HEK293 (cell line): ENCODE measurements at regions not wholly inside any gene's neighbourhood (a gene's known extent, or its start where the extent isn't known, plus 50 kb on each side); places are given as distances from the start of the nearest gene placed in this dataset.

ENCODE experiments used
- CTCF ChIA-PET: fragments of 350-600 bp; formaldehyde crosslinking; extraction: SDS; loops from one replicate; lab custom pipeline; 2021; ENCODE audit warnings: antibody characterized with exemption; lab: Yijun Ruan, JAX
- POLR2A ChIA-PET: fragments of 300-600 bp; formaldehyde crosslinking; extraction: SDS; loops from one replicate; lab custom pipeline; 2020; ENCODE audit warnings: antibody characterized with exemption, inconsistent platforms; lab: Yijun Ruan, JAX
- H3K27ac ChIP-seq: fragments of 200-500 bp; sonication (Bioruptor generic); 2 replicates; pipeline ENCODE4 v1.5.1; 2014; ENCODE audit warnings: low read depth, low read length, control low read depth, inconsistent platforms; ENCODE audit errors: extremely low read depth
- H3K36me3 ChIP-seq, 2 experiments: fragments of 200-500 bp in 1 of 2; sonication (Bioruptor generic) in 1 of 2; 1 replicate in 1 of 2; 2 replicates in 1 of 2; pipeline ENCODE4 v1.5.1; 2014 to 2017; ENCODE audit warnings: inconsistent platforms in 2 of 2, low read length in 2 of 2; ENCODE audit not compliant: control insufficient read depth in 2 of 2, insufficient read depth in 1 of 2
- H3K4me1 ChIP-seq: fragments of 200-500 bp; sonication (Bioruptor generic); 2 replicates; pipeline ENCODE4 v1.5.1; 2014; ENCODE audit warnings: mild to moderate bottlenecking, low read length, inconsistent platforms; ENCODE audit not compliant: control insufficient read depth, insufficient read depth
- H3K4me3 ChIP-seq: 2 replicates; pipeline ENCODE4 v1.5.1; 2011; ENCODE audit warnings: low read depth, mild to moderate bottlenecking, control low read depth, low read length, moderate library complexity
- H3K9me3 ChIP-seq: fragments of 200-500 bp; sonication (Bioruptor generic); 2 replicates; pipeline ENCODE4 v1.5.1; 2014; ENCODE audit warnings: low read depth, low read length, inconsistent platforms; ENCODE audit not compliant: control insufficient read depth, insufficient read depth
- GLI2 ChIP-seq: fragments of 450-650 bp; formaldehyde crosslinking; IDR thresholded peaks from 2 replicates; pipeline ENCODE4; 2017; ENCODE audit warnings: missing biosample characterization, missing genetic modification characterization, low read depth, borderline replicate concordance
- HOXD13 ChIP-seq: sonication (generic); formaldehyde crosslinking; IDR thresholded peaks from 2 replicates; pipeline ENCODE4 v1.8.0; 2022; ENCODE audit warnings: missing genetic modification reagents, borderline replicate concordance
- MEIS1 ChIP-seq: sonication (generic); formaldehyde crosslinking; IDR thresholded peaks from 2 replicates; pipeline ENCODE4 v1.8.1; 2022; ENCODE audit warnings: missing genetic modification reagents, mild to moderate bottlenecking, borderline replicate concordance
- PRDM1 ChIP-seq: fragments of 450-650 bp; formaldehyde crosslinking; IDR thresholded peaks from 2 replicates; pipeline ENCODE4; 2016; ENCODE audit warnings: missing biosample characterization, missing genetic modification characterization
- ZBTB21 ChIP-seq: fragments of 450-650 bp; formaldehyde crosslinking; IDR thresholded peaks from 2 replicates; pipeline ENCODE4 v1.5.1; 2017; ENCODE audit warnings: missing biosample characterization, missing genetic modification characterization
- ZBTB48 ChIP-seq: fragments of 450-650 bp; formaldehyde crosslinking; IDR thresholded peaks from 2 replicates; pipeline ENCODE4 v1.5.1; 2016; ENCODE audit warnings: missing biosample characterization, missing genetic modification characterization
- ZNF112 ChIP-seq: fragments of 450-650 bp; formaldehyde crosslinking; IDR thresholded peaks from 2 replicates; pipeline ENCODE4 v1.5.0; 2017; ENCODE audit warnings: missing biosample characterization, missing genetic modification characterization
- ZNF121 ChIP-seq: fragments of 450-650 bp; formaldehyde crosslinking; IDR thresholded peaks from 2 replicates; pipeline ENCODE4 v1.5.1; 2016; ENCODE audit warnings: missing biosample characterization, missing genetic modification characterization
- ZNF133 ChIP-seq: fragments of 450-650 bp; formaldehyde crosslinking; IDR thresholded peaks from 2 replicates; pipeline ENCODE4 v1.5.1; 2016; ENCODE audit warnings: missing biosample characterization, missing genetic modification characterization
- ZNF16 ChIP-seq: fragments of 450-650 bp; formaldehyde crosslinking; IDR thresholded peaks from 2 replicates; pipeline ENCODE4 v1.5.1; 2016; ENCODE audit warnings: low read depth, missing biosample characterization, missing genetic modification characterization
- ZNF221 ChIP-seq: fragments of 450-650 bp; formaldehyde crosslinking; IDR thresholded peaks from 2 replicates; pipeline ENCODE4 v1.5.1; 2017; ENCODE audit warnings: missing biosample characterization, missing genetic modification characterization, borderline replicate concordance
- ZNF366 ChIP-seq: fragments of 450-650 bp; formaldehyde crosslinking; conservative IDR thresholded peaks from 2 replicates; pipeline ENCODE4 v1.5.1; 2016; ENCODE audit warnings: missing biosample characterization, missing genetic modification characterization
- ZNF529 ChIP-seq: fragments of 450-650 bp; formaldehyde crosslinking; IDR thresholded peaks from 2 replicates; pipeline ENCODE4 v1.5.1; 2017; ENCODE audit warnings: missing genetic modification characterization, missing biosample characterization; ENCODE audit not compliant: insufficient replicate concordance
- ZNF596 ChIP-seq: fragments of 450-650 bp; IDR thresholded peaks from 2 replicates; pipeline ENCODE4 v1.5.0; 2018; ENCODE audit warnings: missing biosample characterization, mild to moderate bottlenecking, missing genetic modification characterization, moderate library complexity
- ZNF600 ChIP-seq: fragments of 450-650 bp; formaldehyde crosslinking; IDR thresholded peaks from 2 replicates; pipeline ENCODE4 v1.5.1; 2016; ENCODE audit warnings: missing biosample characterization, missing genetic modification characterization
- ZNF626 ChIP-seq: fragments of 450-650 bp; sonication (Bioruptor Pico); formaldehyde crosslinking; IDR thresholded peaks from 2 replicates; pipeline ENCODE4 v1.5.1; 2018; ENCODE audit warnings: missing biosample characterization, missing genetic modification characterization, inconsistent platforms
- ZNF629 ChIP-seq: fragments of 450-650 bp; formaldehyde crosslinking; IDR thresholded peaks from 2 replicates; pipeline ENCODE4 v1.5.1; 2017; ENCODE audit warnings: missing biosample characterization, missing genetic modification characterization
- ZNF677 ChIP-seq: fragments of 450-650 bp; IDR thresholded peaks from 2 replicates; pipeline ENCODE4 v1.5.0; 2018; ENCODE audit warnings: missing biosample characterization, mild to moderate bottlenecking, missing genetic modification characterization, moderate library complexity
- ZNF792 ChIP-seq: fragments of 450-650 bp; formaldehyde crosslinking; IDR thresholded peaks from 2 replicates; pipeline ENCODE4 v1.5.1; 2016; ENCODE audit warnings: missing biosample characterization, missing genetic modification characterization
- ZNF830 ChIP-seq: fragments of 450-650 bp; IDR thresholded peaks from 2 replicates; pipeline ENCODE4 v1.5.0; 2018; ENCODE audit warnings: missing biosample characterization, missing genetic modification characterization, low read depth, mild to moderate bottlenecking, moderate library complexity
- TF ChIP-seq, protein P1 (sequence below): fragments of 450-650 bp; formaldehyde crosslinking; IDR thresholded peaks from 2 replicates; pipeline ENCODE4 v1.5.1; 2016; ENCODE audit warnings: missing biosample characterization, missing genetic modification characterization, low read depth
- TF ChIP-seq, protein P2 (sequence below): fragments of 450-650 bp; formaldehyde crosslinking; IDR thresholded peaks from 2 replicates; pipeline ENCODE4 v1.5.1; 2016; ENCODE audit warnings: missing biosample characterization, missing genetic modification characterization, borderline replicate concordance
- TF ChIP-seq, protein P3 (sequence below): fragments of 450-650 bp; formaldehyde crosslinking; IDR thresholded peaks from 2 replicates; pipeline ENCODE4 v1.5.1; 2017; ENCODE audit warnings: missing biosample characterization, missing genetic modification characterization
- TF ChIP-seq, protein P4 (sequence below): fragments of 450-650 bp; formaldehyde crosslinking; IDR thresholded peaks from 2 replicates; pipeline ENCODE4 v1.5.1; 2017; ENCODE audit warnings: missing biosample characterization, missing genetic modification characterization

DNA sequence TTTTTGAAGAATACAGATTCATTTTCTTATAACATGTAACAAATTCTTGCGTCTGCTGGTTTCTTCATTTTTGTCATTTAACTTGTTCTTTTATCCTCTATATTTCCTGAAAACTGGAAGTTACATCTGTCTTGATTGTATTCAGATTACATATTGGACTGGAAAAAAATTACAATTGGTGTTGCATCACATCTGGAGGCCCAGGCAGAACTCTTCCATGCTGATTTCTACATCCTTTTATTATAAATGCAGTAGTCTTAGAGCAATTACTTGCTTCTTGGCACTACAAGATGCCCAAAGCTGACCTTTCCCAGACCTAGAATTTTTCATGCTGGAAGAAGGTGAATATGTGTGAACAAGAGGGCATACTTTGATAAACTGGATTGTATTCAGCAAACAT lies 460.9 kb upstream of the CNTNAP2 start (continued):
- no peak for TF ChIP-seq MEIS1 (CRISPR knock-in tag)
- no peak for TF ChIP-seq ZNF830
- TF ChIP-seq ZNF366: no peak

DNA sequence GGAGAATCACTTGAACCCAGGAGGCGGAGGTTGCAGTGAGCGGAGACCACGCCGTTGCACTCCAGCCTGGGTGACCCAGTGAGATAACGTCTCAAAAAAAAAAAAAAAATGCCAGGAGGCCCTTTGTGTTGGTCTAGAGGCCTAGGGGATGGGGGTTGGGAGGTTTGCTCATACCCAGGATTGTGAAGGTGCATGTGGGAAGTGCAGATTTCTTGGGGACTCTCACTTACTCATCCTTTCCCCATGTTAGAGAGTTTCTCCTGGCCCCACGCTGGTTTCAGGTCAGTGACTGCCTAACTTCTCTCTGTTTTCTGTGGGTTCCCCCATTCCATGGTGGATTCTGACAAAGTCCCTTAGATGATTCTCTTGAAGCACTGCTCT lies 471.5 kb upstream of the CNTNAP2 start:
- H3K9me3 ChIP-seq: no peaks in the 10 kb centered on the region
- ChIA-PET CTCF (no interaction called here), POLR2A (no interaction called here)
- H3K4me3 ChIP-seq: no peak overlapping the region
- H3K4me1 ChIP-seq: no peaks in the 10 kb centered on the region
- no peaks in the 10 kb centered on the region for H3K36me3 ChIP-seq
- TF ChIP-seq ZBTB48 (tag by site-specific recombination) (no peak), MEIS1 (CRISPR knock-in tag) (no peak), ZNF221 (tag by site-specific recombination) (no peak), ZNF600 (tag by site-specific recombination) (no peak), ZBTB21 (tag by site-specific recombination) (no peak), GLI2 (tag by site-specific recombination) (no peak), ZNF792 (tag by site-specific recombination) (no peak), ZNF16 (tag by site-specific recombination) (no peak), ZNF112 (no peak), ZNF677 (tag by site-specific recombination) (no peak), ZNF121 (tag by site-specific recombination) (no peak), HOXD13 (CRISPR knock-in tag) (no peak), ZNF626 (tag by site-specific recombination) (no peak)
- no peak overlapping the region for H3K27ac ChIP-seq

DNA sequence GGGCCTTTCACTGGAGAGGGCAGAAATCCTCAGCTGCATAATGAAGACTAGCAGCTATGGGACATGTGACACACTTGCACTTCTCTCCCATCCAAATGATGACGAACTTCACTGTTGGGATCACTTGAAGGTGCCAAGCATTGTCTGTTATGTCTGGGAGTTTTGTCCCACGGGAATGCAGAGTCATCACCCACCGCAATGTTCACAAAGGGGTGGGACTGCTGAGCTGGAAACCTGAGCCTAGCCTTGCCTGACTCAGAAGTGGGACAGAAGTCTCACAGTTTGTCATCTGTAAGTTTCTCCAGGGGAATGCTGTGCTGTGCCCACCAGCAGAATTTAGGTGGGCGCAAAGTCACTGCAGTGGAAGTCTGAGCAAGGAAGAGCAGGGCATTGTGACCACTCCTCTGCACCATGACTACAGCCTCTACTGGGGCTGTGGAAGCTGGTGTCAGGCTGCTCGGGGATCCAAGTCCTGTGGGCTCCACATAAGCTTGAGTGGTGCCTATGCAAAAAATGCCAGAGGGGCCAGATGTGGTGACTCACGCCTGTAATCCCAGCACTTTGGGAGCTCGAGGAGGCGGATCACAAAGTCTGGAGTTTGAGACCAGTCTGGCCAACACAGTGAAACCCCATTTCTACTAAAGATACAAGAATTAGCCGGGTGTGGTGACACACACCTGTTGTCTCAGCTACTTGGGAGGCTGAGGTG lies 472.0 kb upstream of the CNTNAP2 start:
- CTCF ChIA-PET: no interaction called here
- Histone ChIP-seq H3K27ac (no peak overlapping the region), H3K36me3 (no peaks in the 10 kb centered on the region), H3K9me3 (no peaks in the 10 kb centered on the region), H3K4me1 (no peaks in the 10 kb centered on the region), H3K4me3 (no peak overlapping the region)
- TF ChIP-seq, protein P1, sequence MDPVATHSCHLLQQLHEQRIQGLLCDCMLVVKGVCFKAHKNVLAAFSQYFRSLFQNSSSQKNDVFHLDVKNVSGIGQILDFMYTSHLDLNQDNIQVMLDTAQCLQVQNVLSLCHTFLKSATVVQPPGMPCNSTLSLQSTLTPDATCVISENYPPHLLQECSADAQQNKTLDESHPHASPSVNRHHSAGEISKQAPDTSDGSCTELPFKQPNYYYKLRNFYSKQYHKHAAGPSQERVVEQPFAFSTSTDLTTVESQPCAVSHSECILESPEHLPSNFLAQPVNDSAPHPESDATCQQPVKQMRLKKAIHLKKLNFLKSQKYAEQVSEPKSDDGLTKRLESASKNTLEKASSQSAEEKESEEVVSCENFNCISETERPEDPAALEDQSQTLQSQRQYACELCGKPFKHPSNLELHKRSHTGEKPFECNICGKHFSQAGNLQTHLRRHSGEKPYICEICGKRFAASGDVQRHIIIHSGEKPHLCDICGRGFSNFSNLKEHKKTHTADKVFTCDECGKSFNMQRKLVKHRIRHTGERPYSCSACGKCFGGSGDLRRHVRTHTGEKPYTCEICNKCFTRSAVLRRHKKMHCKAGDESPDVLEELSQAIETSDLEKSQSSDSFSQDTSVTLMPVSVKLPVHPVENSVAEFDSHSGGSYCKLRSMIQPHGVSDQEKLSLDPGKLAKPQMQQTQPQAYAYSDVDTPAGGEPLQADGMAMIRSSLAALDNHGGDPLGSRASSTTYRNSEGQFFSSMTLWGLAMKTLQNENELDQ: no peak
- no peak for TF ChIP-seq ZNF596 (tag by site-specific recombination)
- POLR2A ChIA-PET: no interaction called here

DNA sequence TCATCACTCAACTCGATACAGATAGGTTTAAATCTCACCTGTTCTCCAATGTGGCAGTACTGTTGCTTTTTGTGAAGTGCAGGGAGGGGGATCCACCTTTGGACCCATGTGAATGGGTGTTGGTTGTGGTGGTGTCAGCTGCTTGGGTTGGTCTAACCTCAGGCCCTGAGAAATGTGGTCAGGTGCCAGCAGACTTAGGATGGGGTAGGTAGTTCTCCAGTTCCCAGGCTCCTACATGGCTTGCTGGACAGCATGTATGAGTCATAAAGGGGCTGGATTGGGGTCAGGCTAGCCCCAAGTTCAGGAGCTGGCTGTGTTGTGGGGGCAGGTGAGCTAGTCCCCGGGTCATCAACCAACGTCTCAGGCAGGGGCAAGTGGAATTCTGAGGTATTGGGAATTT lies 472.6 kb upstream of the CNTNAP2 start:
- H3K36me3 ChIP-seq: no peaks in the 10 kb centered on the region
- H3K27ac ChIP-seq: no peak overlapping the region
- no peak overlapping the region for H3K4me3 ChIP-seq
- H3K9me3 ChIP-seq: no peaks in the 10 kb centered on the region
- H3K4me1 ChIP-seq: no peaks in the 10 kb centered on the region
- POLR2A ChIA-PET: no interaction called here
- CTCF ChIA-PET: no interaction called here
- TF ChIP-seq PRDM1 (tag by site-specific recombination) (no peak), ZBTB21 (tag by site-specific recombination) (no peak), ZNF629 (tag by site-specific recombination) (no peak), ZNF133 (tag by site-specific recombination) (no peak), ZNF529 (tag by site-specific recombination) (no peak)
- TF ChIP-seq, protein P2, sequence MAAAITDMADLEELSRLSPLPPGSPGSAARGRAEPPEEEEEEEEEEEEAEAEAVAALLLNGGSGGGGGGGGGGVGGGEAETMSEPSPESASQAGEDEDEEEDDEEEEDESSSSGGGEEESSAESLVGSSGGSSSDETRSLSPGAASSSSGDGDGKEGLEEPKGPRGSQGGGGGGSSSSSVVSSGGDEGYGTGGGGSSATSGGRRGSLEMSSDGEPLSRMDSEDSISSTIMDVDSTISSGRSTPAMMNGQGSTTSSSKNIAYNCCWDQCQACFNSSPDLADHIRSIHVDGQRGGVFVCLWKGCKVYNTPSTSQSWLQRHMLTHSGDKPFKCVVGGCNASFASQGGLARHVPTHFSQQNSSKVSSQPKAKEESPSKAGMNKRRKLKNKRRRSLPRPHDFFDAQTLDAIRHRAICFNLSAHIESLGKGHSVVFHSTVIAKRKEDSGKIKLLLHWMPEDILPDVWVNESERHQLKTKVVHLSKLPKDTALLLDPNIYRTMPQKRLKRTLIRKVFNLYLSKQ (tag by site-specific recombination): no peak
- TF ChIP-seq, protein P3, sequence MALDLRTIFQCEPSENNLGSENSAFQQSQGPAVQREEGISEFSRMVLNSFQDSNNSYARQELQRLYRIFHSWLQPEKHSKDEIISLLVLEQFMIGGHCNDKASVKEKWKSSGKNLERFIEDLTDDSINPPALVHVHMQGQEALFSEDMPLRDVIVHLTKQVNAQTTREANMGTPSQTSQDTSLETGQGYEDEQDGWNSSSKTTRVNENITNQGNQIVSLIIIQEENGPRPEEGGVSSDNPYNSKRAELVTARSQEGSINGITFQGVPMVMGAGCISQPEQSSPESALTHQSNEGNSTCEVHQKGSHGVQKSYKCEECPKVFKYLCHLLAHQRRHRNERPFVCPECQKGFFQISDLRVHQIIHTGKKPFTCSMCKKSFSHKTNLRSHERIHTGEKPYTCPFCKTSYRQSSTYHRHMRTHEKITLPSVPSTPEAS (tag by site-specific recombination): no peak
- TF ChIP-seq, protein P4, sequence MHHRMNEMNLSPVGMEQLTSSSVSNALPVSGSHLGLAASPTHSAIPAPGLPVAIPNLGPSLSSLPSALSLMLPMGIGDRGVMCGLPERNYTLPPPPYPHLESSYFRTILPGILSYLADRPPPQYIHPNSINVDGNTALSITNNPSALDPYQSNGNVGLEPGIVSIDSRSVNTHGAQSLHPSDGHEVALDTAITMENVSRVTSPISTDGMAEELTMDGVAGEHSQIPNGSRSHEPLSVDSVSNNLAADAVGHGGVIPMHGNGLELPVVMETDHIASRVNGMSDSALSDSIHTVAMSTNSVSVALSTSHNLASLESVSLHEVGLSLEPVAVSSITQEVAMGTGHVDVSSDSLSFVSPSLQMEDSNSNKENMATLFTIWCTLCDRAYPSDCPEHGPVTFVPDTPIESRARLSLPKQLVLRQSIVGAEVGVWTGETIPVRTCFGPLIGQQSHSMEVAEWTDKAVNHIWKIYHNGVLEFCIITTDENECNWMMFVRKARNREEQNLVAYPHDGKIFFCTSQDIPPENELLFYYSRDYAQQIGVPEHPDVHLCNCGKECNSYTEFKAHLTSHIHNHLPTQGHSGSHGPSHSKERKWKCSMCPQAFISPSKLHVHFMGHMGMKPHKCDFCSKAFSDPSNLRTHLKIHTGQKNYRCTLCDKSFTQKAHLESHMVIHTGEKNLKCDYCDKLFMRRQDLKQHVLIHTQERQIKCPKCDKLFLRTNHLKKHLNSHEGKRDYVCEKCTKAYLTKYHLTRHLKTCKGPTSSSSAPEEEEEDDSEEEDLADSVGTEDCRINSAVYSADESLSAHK (tag by site-specific recombination): no peak
